Cardiac septum (tissue), 1 donor: ENCODE measurements at regions not wholly inside any gene's neighbourhood (a gene's known extent, or its start where the extent isn't known, plus 50 kb on each side); places are given as distances from the start of the nearest gene placed in this dataset.

Source experiments
- DNase-seq: peaks from one replicate; pipeline ENCODE4 v3.0.0-alpha.2; 2020; ENCODE audit warnings: low spot score
- intact Hi-C: fragments of 100-400 bp; cut with DNase I; formaldehyde crosslinking; loops from one replicate; pipeline ENCODE4 v1.14.0; 2022
- donor health status: DM: no; HTN: no; CAD: no.

DNA sequence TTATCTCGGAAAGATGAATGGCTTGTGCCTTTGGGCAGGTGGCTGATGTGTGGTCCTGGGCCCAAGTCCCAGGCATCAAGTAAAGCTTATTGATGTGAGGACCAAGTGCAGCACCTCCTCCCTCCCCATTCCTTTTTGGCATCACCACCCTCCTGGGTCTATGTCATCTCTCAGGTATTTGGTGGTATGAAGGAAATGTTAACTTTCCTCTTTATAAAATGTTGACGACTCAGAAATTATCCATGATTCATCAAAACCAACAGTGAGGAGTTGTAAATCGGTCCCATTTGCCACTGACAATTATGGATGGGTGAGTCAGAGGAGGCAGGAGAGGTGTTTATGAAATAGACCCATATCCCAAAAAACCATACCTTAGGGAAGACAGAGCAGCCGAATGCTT is 229.4 kb upstream of the GATB start:
- DNase-seq = no peak
- intact Hi-C loops = no loop called here

DNA sequence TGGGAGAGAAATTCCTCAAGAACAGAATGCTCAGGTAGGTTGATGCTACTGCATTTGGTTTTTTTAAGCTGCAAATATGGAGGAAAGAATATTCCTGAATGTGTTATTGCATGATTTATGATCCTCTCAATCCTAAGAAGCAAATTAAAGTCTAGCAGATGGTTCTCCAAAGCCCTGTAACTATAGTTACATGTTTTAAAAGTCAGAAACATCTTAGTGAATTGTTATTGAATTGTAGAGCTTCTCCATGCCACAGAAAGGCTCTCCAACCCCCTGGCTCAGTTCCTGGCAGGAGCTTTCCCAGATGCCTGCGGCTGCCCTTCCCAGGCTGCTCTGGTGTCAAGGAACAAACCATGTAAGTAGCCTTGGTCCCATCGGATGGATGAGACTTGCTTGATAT is 227.8 kb upstream of the GATB start:
- no peak for DNase-seq
- intact Hi-C loops = no loop called here

DNA sequence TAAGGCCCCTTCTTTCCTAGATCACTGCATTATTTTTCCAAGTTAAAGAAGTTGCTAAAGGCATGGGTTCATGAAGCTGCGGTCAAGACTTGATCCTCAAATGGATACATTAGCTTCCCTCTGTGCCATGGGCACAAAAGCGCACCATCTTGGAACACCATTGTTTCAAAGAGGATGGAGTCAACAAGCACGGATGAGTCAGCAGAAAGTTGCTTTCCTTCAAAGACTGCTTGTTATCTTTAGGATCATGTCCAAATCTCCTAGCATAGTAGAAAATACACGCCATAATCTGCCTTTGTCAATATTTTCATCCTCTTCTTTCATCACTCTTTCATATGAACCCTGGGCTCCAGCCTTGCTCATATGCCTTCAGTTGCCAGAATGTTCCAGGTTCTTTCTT is 226.8 kb upstream of the GATB start:
- intact Hi-C loops = no loop called here
- no peak for DNase-seq

DNA sequence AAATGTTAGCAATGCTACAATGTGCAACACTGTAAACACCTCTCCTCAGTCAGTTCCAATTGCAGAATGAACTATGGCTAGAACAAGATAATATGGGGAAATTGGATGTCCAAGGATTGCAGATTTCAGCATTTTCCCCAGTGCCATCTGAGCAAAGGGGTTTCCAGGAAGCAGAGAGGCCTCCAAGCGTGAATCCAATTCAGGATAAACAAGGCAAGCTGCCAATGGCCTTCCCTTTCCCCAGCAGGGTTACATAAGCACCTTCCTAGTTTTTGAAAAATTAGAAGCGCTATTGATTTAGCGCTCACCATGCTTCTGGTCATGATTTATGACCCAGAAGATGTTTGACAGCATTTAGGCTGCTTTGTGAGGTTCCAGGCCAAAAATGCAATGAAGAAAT is 223.0 kb upstream of the GATB start:
- intact Hi-C loops = no loop called here
- no peak for DNase-seq

DNA sequence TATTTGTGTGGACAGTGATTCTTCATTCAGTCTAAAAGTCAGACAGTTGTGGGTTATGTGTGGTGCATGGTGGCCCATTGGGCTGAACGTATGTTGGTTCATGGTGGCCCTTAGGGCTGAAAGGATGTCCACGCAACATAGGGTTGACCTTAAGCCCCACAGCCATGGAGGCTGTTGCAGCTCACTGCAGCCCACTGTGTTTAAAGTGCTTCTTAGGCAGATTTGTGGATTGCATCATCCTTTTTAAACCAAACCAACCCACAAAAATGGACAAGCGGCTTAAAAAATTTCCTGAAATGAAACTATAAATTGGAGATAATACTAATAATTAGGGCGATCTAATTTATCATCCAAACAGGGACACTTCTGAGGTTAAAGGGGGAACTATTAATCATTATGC is 219.0 kb upstream of the GATB start:
- DNase-seq = no peak
- intact Hi-C loops = no loop called here

DNA sequence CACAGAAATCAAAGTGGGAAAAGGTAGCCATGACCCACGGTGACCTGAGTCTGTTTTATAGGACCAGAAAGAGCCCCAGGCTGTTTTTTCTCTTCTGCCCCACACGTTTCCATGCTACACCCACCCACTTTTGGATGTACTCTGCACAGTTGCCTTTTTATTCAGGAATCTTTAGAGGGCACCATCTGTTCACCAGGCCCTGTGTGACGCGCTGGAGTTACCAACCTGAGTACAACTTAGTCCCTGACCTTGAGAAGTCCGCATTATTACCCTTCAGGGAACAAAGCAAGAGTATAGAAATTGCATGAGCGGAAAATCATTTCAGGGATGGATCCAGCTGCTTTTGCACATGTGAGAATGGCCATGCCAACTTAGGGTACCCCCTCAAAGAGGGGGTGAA is 207.8 kb upstream of the GATB start:
- intact Hi-C loops = no loop called here
- no peak for DNase-seq

DNA sequence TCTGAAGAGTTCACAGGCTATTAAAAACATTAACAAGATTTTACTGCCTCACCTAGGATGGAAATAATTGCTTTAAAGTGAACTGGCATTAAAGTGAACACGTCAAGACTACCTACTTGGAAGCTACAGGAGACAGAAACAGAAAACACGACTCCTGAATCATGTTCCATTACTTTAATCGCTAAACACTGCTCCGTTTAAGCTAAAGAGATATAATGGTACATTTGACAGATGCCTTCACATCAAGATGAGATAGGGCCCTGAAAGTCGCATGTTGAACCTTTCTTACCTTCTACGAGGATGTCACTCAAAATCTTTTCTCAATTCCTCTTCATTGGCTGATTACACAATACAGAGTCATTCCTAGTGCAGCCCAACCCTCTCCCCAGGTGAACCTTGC is 206.3 kb upstream of the GATB start:
- no peak for DNase-seq
- intact Hi-C loops = no loop called here

DNA sequence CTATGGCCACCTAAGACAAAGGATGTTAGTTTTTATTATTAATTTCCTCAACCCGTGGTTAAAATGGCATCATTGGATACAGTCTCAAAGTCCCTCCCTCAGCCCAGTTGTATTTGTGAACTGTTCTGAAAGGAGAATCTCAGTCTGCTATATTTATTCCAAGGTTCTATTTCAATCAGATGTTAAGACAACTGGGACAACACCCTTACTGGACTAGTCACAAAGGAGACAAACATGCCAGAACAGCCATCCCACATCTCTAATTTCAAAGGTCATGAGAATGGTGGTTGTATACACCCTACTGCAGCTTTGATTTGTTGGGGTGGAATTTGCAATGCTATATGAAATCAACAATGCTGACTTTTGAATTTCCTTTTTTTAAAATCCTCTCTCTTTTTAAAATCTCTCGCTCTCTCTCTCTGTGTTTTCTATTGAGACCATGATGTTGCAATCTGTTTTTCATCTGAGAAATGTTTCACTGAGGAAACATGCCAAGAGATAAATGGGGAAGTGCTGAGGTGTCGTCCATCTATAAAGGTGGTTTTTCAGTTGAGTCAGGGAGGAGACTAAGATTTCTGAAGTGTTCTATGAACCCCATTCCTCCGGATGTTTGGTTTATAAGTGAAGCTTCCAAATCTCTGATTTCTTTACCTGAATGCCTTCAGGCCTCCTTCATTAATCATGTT is 201.5 kb upstream of the GATB start:
- DNase-seq = no peak
- intact Hi-C loops = loop anchor here (5.0 kb wide), 1 partner anchor 70 kb away; no protein-coding TSS in a partner anchor

DNA sequence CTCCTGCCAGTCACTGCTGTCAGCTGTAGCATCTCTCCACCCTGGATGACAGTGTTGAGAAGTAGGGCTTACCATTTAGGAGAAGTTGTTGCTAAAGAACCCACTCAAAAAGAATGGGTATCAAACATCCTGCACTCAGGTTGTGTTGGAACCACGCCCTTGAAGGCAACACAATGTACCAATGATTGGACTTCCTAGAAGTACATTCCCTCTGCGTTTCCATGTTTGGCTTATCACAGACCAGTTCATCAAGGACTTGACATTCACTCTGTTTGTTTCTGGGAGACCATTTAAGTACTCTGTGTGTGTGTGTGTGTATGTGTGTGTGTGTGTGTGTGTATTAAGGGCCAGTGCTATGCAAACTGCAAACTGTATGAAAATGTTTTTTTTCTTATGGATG is 200.6 kb upstream of the GATB start:
- DNase-seq = no peak
- intact Hi-C loops = loop anchor here (5.0 kb wide), 1 partner anchor 71 kb away; no protein-coding TSS in a partner anchor

DNA sequence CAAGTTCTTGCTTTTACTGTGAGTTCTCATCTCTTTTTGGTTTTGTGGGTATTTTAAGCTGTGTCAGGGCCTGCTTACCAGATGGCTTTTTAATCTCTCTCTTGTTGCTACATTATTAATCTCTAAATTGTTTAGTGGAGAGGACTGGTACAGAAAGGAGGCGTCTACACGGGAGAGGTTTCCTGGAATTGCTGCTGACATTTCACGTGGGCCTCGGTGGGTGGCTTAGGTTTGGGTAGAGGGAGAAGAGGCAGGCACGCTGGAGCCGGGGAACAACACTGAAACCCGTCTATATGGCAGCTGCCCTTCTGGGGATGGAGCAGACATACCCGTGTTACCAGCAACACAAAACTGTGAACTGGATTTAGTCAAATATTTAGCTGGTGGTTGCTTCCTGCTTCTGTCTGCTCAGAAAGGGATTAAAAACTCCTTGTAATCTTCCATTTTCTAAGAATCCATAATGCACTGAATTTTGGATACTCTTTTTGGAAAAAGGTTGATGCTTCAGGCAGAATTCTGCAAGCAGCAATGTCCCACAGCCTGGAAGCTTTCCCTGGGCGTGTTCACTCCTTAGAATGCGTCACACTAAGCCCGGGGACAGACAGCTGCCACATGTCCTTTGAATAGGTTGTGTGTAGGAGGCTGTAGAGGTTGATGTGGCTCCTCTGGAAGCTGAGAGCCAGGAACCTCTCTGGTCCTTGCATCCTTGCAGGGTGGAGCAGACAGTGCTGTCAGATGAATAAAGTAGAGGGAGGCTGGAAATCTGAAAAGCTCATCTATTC is 199.8 kb upstream of the GATB start:
- no peak for DNase-seq
- intact Hi-C loops = loop anchor here (5.0 kb wide), 1 partner anchor 72 kb away; no protein-coding TSS in a partner anchor

DNA sequence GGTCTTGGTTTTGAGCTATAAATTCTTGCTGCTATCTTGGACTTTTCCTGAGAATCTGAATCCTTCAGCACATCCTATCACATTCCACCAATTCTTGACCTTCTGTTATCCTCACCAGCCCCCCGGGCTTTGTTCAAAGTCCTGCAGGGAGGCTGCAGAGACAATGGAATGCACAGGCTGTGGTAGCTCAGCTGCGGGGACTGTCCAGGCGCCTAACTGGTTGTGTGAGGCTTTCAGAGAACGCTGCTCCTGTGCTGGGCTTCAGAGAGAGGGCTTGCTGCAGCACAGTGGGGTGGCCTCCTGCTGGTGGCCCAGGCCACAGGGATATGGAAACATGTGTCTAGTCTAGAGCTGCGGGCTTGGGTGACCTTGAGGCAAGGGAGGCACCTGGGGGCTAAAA is 196.3 kb upstream of the GATB start:
- no peak for DNase-seq
- intact Hi-C loops = loop anchor here (5.0 kb wide), 2 partner anchors 150 to 270 kb away; no protein-coding TSS in a partner anchor

DNA sequence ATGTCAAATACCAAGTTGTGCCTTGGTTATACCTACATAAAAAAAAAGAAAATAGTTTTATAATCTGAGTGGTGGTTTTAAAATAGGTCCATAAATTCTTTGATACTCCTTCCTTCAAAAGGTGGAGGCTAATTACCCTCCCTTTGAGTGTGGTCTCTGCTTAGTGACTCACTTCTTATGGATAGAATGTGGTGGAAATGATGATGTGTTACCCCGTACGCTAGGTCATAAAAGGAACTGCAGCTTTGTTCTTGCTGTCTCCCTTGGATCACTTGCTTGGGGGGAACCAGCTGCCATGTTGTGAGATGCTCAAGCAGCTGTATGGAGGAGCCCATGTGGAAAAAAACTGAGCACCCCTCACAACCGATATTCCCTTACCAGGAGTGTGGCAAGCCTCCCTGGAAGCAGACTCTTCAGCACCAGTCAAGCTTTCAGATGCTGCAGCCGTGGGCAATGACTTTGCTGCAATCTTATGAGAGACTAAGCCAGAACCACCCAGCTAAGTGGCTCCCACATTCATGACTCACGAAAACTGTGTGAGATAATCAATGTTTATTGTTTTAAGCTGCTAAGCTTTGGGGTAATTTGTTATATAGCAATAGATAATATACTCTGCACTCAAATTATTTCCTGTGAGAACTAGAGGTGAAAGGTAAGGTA is 195.0 kb upstream of the GATB start:
- intact Hi-C loops = loop anchor here (5.0 kb wide), 2 partner anchors 149 to 269 kb away; no protein-coding TSS in a partner anchor

DNA sequence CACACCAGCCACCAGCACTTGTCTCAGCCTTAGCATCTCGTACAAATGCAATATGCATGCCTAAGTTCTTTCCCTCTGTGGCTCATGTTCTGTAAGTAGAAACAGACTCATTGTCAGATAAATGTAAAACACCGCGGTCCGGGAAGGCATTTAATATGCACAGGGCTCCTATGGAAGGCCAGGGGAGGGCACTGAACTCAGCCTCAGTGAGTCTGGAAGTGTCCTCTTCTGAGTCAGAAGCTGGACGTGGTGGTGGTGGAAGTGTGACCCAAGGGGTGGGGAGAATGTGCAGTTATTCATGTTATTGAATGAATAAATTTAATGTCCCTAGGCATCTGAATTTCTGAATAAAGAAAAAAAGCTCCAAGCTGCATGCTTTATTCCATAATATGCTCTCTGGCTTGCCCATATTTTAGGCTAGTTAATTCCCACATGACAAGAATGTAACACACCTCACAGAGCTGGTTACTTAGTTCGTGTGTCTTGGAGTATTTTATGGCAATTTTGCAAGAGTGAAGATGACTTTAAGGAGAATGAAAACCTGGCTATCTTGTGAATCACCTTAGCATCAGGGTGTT is 193.1 kb upstream of the GATB start:
- no peak for DNase-seq
- intact Hi-C loops = loop anchor here (5.0 kb wide), 1 partner anchor 133 kb away; no protein-coding TSS in a partner anchor

More for the DNA sequence above, 195.0 kb upstream of the GATB start:
- DNase-seq = no peak

DNA sequence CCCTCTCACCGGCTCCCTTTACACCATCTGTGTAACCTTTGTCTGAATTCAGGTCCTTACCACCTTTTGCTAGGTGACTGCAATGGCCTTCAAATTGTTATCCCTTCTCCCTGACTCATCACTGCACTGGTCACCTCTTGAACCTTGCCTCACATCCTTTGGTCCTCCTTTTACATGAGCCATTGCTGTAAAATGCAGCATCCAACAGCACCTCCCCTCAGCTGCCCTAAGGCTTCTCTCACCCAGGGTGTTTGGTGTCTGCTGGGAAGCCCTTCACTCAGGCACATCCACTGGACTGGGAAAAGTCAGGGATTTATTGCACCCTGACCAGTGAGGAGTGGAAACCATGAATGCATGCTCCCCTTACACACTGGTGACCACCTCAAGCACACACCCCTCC is 192.5 kb upstream of the GATB start:
- intact Hi-C loops = loop anchor here (5.0 kb wide), 1 partner anchor 134 kb away; no protein-coding TSS in a partner anchor
- no peak for DNase-seq

DNA sequence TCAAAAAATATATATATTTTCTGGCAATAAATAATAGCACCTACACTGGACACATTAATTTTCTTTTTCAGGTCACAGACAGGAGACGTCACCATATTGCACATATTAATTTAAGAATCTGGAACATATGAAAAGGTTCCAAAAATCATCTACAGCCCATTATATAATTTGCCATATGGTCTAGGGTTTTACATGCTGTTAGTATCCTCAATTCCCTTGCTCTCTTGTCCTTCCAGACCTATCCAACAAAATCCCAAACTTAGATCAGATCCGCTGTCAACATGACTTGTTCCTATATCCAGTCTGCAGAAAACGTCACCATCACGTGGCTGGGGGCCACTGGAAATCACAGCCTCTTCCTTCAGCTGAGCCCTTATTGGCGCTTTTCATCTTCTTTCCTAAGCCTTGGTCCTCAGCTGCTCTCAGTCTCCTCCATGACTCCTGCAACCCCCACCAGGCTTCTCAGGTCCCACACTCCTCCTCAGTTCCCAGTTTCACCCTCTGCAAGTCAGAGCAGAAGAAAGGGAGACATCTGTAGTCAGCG is 192.0 kb upstream of the GATB start:
- no peak for DNase-seq
- intact Hi-C loops = loop anchor here (5.0 kb wide), 1 partner anchor 135 kb away; no protein-coding TSS in a partner anchor

DNA sequence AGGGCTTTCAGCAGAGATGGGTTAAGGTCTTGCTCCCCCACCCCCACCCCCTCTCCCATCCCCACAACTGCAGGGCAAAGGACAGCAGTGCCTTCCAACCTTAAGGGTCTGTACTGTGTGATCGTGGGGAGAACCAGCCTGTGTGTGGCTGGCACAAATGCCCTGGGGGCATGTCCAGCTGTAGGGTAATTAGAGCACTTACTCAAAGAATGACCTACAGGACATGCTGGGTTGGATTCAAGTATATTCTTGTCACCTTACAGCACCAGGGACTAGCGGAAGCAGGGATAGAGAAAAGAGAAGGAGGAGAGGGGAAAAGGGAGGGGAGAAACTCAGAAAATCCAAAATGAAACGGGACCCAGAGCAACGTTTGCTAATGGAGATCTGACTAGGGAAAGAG is 191.3 kb upstream of the GATB start:
- intact Hi-C loops = loop anchor here (5.0 kb wide), 1 partner anchor 135 kb away; no protein-coding TSS in a partner anchor
- DNase-seq = no peak

DNA sequence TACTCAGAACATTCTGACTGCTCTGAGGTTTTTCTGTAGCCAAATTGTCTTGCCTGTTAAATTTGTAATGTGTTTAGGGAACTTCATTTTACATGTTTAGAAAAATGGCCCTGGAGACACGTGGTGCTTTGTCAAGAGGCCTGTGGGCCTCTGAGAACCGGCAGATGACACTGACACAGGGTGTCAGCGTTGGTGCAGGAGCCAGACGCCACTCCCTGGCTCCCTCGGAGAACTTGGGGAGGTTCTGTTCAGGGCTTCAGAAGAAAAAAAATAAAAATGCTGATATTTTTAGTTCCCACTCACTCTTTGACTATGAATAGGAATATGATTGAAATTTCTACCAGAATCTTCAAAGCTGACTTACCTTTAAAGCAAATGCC is 190.9 kb upstream of the GATB start:
- intact Hi-C loops = loop anchor here (5.0 kb wide), 1 partner anchor 136 kb away; no protein-coding TSS in a partner anchor
- DNase-seq = no peak

DNA sequence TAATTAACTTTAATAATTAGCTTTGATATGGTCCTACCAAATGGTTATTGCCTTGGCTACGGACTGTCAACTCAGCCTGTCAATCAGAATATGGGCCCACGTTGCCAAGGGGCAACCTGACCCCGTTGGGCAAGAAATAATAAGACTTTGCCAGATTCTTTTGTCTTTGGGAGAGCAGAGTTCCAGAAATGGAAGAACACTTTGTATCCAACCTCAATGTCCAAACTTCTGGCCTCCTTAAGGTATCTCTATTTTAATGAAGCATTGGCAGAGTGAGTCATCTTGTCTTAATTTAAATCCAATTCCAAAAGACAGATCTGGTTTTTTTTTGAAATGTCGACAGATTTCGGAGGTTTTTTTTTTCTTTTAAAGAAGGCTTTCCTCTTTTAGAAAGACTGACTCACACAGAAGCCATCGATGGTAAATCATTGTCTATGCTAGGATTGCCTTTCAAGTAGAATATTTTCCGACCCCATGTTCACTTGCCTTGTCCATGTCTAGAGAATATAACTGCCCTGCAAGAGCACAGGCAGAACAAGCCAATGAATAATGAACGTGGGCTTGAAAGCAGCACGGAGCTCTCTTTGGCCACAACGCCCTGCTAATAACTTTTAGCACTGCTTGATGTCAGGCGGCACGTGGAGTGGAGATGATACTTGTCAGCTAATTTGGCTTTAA is 190.3 kb upstream of the GATB start:
- no peak for DNase-seq
- intact Hi-C loops = loop anchor here (5.0 kb wide), 1 partner anchor 136 kb away; no protein-coding TSS in a partner anchor
